CD14-positive monocyte (primary cell): ENCODE measurements at regions not wholly inside any gene's neighbourhood (a gene's known extent, or its start where the extent isn't known, plus 50 kb on each side); places are given as distances from the start of the nearest gene placed in this dataset.

Experiments
- DNase-seq, 3 donors: peaks; one replicate each; pipeline ENCODE4 v3.0.0-alpha.2; 2011 to 2022
- H2AFZ ChIP-seq: 2 replicates; pipeline ENCODE4 v1.6.0; 2012; ENCODE audit warnings: mild to moderate bottlenecking, low read depth, low read length, inconsistent platforms; ENCODE audit not compliant: insufficient read depth, poor library complexity, severe bottlenecking
- H3K27ac ChIP-seq, 2 donors: 1 replicate in 1 of 2; 2 replicates in 1 of 2; pipeline ENCODE4 v1.5.1; 2012 to 2013; ENCODE audit warnings: low read length in 2 of 2, control low read depth in 1 of 2, inconsistent platforms in 1 of 2, low read depth in 1 of 2, mild to moderate bottlenecking in 1 of 2
- H3K27me3 ChIP-seq, 2 donors: one replicate each; pipeline versions ENCODE4 v1.6.0 to v1.6.1; 2011 to 2013; ENCODE audit warnings: low read length in 2 of 2; ENCODE audit not compliant: control insufficient read depth in 2 of 2, insufficient read depth in 2 of 2
- H3K36me3 ChIP-seq, 2 donors: replicated peaks in 1 of 2; 1 replicate in 1 of 2; 2 replicates in 1 of 2; pipeline versions ENCODE4 v1.5.1 to v1.6.1; 2012 to 2013; ENCODE audit warnings: low read length in 2 of 2, control low read depth in 1 of 2, inconsistent platforms in 1 of 2, mild to moderate bottlenecking in 1 of 2; ENCODE audit not compliant: insufficient read depth in 2 of 2, control insufficient read depth in 1 of 2
- H3K4me1 ChIP-seq, 2 donors: 1 replicate in 1 of 2; 2 replicates in 1 of 2; pipeline versions ENCODE4 v1.5.1 to v1.6.1; 2012 to 2013; ENCODE audit warnings: low read length in 2 of 2, control low read depth in 1 of 2, inconsistent platforms in 1 of 2, mild to moderate bottlenecking in 1 of 2, moderate library complexity in 1 of 2; ENCODE audit not compliant: insufficient read depth in 2 of 2, control insufficient read depth in 1 of 2
- H3K4me2 ChIP-seq: replicated peaks from 2 replicates; pipeline ENCODE3; 2012; ENCODE audit warnings: low read length, moderate library complexity, mild to moderate bottlenecking; ENCODE audit not compliant: poor library complexity, severe bottlenecking; ENCODE audit errors: extremely low read depth
- H3K4me3 ChIP-seq, 3 experiments: fragments of 200-600 bp in 1 of 3; sonication (generic) in 1 of 3; replicated peaks in 1 of 3; 1 replicate in 2 of 3; 2 replicates in 1 of 3; pipeline ENCODE4 v1.5.1; 2011 to 2013; ENCODE audit warnings: low read length in 3 of 3, mild to moderate bottlenecking in 3 of 3, control low read depth in 2 of 3, low read depth in 2 of 3, inconsistent platforms in 1 of 3, moderate library complexity in 1 of 3
- H3K79me2 ChIP-seq: 2 replicates; pipeline ENCODE4 v1.6.0; 2012; ENCODE audit warnings: mild to moderate bottlenecking, control low read depth, inconsistent platforms, low read length, moderate library complexity; ENCODE audit not compliant: insufficient read depth
- H3K9ac ChIP-seq: 2 replicates; pipeline ENCODE4 v1.6.0; 2017; ENCODE audit warnings: low read length, mild to moderate bottlenecking; ENCODE audit not compliant: insufficient read depth, poor library complexity, severe bottlenecking
- H3K9me3 ChIP-seq, 2 donors: replicated peaks in 1 of 2; 1 replicate in 1 of 2; 2 replicates in 1 of 2; pipeline versions ENCODE4 v1.5.1 to v1.6.1; 2012 to 2013; ENCODE audit warnings: low read length in 2 of 2, control low read depth in 1 of 2; ENCODE audit not compliant: control insufficient read depth in 1 of 2, insufficient read depth in 1 of 2
- H4K20me1 ChIP-seq: 2 replicates; pipeline ENCODE4 v1.6.0; 2012; ENCODE audit warnings: mild to moderate bottlenecking, low read length, control low read depth, moderate library complexity; ENCODE audit not compliant: insufficient read depth
- H3K27ac Mint-ChIP-seq, 7 donors: one replicate each; pipeline ENCODE4 v1.8.0; 2020; ENCODE audit warnings: mild to moderate bottlenecking in 7 of 7, mixed read lengths in 7 of 7, moderate library complexity in 6 of 7, inconsistent platforms in 2 of 7
- H3K27me3 Mint-ChIP-seq, 3 donors: one replicate each; pipeline ENCODE4 v1.8.0; 2021 to 2022; ENCODE audit warnings: low read depth in 3 of 3, mild to moderate bottlenecking in 3 of 3, mixed read lengths in 3 of 3, moderate library complexity in 3 of 3, inconsistent platforms in 1 of 3
- H3K36me3 Mint-ChIP-seq, 2 donors: one replicate each; pipeline ENCODE4 v1.8.0; 2020; ENCODE audit warnings: mixed read lengths in 2 of 2, inconsistent platforms in 1 of 2, mild to moderate bottlenecking in 1 of 2
- H3K4me1 Mint-ChIP-seq: one replicate; pipeline ENCODE4 v1.8.0; 2020; ENCODE audit warnings: mild to moderate bottlenecking, mixed read lengths
- H3K4me3 Mint-ChIP-seq, 2 donors: one replicate each; pipeline ENCODE4 v1.8.0; 2020; ENCODE audit warnings: mild to moderate bottlenecking in 2 of 2, mixed read lengths in 2 of 2, moderate library complexity in 1 of 2
- H3K9me3 Mint-ChIP-seq, 7 donors: one replicate each; pipeline ENCODE4 v1.8.0; 2020 to 2022; ENCODE audit warnings: mixed read lengths in 7 of 7, mild to moderate bottlenecking in 6 of 7, moderate library complexity in 6 of 7, inconsistent platforms in 2 of 7
- CTCF ChIP-seq: fragments of 200-600 bp; IDR thresholded peaks from one replicate; pipeline ENCODE4 v1.8.0; 2022; ENCODE audit warnings: antibody characterized with exemption, mild to moderate bottlenecking
- WGBS: methylation state at CpG from one replicate; pipeline ENCODE4 v1.1.5; 2013; ENCODE audit warnings: missing lambda C conversion rate; ENCODE audit not compliant: insufficient coverage; 5-methylcytosine and 5-hydroxymethylcytosine counted together
- intact Hi-C, 2 donors: fragments of 100-400 bp; cut with micrococcal nuclease; formaldehyde crosslinking; loops; one replicate each; pipeline versions ENCODE4 v1.15.0 to v1.15.1; 2023

GRCh38 chr18:38362286-38362792 lies 796.7 kb upstream of the CELF4 start:
- TF ChIP-seq CTCF, result no peak
- DNase-seq, result no peak
- Histone ChIP-seq H3K4me2 (no peak overlapping the region), H3K27me3 (no peaks in the 10 kb centered on the region), H3K79me2 (no peaks in the 10 kb centered on the region), H3K9me3 (peaks cover 0 to 7% of the 10 kb centered on the region in 2 donors), H3K9ac (no peak overlapping the region), H2AFZ (no peak overlapping the region), H4K20me1 (no peaks in the 10 kb centered on the region), H3K27ac (no peak overlapping the region), H3K4me3 (no peak overlapping the region), H3K36me3 (no peaks in the 10 kb centered on the region), H3K4me1 (no peaks in the 10 kb centered on the region)
- WGBS, result 67% methylated on average over 1 of the region's 2 CpGs
- Mint-ChIP-seq H3K4me1 (no peaks in the 10 kb centered on the region), H3K27ac (no peak overlapping the region), H3K27me3 (no peaks in the 10 kb centered on the region), H3K9me3 (peaks cover 2 to 15% (median 6%) of the 10 kb centered on the region in 7 donors), H3K36me3 (no peaks in the 10 kb centered on the region), H3K4me3 (no peak overlapping the region)
- intact Hi-C loops, result no loop called here

- Histone ChIP-seq H3K4me2 (no peak overlapping the region), H2AFZ (no peak overlapping the region), H3K27ac (no peak overlapping the region), H3K4me1 (no peaks in the 10 kb centered on the region), H3K79me2 (no peaks in the 10 kb centered on the region), H3K9me3 (peaks cover 0 to 7% of the 10 kb centered on the region in 2 donors), H4K20me1 (no peaks in the 10 kb centered on the region), H3K27me3 (no peaks in the 10 kb centered on the region), H3K9ac (no peak overlapping the region), H3K4me3 (no peak overlapping the region), H3K36me3 (no peaks in the 10 kb centered on the region)
- 93% methylated on average over 10 of the region's 11 CpGs for WGBS
- H3K27ac Mint-ChIP-seq, result no peak overlapping the region
- no peak for TF ChIP-seq CTCF
- H3K9me3 Mint-ChIP-seq, result peaks cover 2 to 19% (median 7%) of the 10 kb centered on the region in 7 donors
- no peaks in the 10 kb centered on the region for H3K27me3 Mint-ChIP-seq
- intact Hi-C loops, result no loop called here
- H3K36me3 Mint-ChIP-seq, result no peaks in the 10 kb centered on the region
- H3K4me1 Mint-ChIP-seq, result no peaks in the 10 kb centered on the region
- no peak overlapping the region for H3K4me3 Mint-ChIP-seq
- DNase-seq, result no peak
These were observed 793.4 kb upstream of the CELF4 start for GRCh38 chr18:38358805-38359657.
